ENCODE measurements at regions not wholly inside any gene's neighbourhood (a gene's known extent, or its start where the extent isn't known, plus 50 kb on each side); places are given as distances from the start of the nearest gene placed in this dataset.

DNA sequence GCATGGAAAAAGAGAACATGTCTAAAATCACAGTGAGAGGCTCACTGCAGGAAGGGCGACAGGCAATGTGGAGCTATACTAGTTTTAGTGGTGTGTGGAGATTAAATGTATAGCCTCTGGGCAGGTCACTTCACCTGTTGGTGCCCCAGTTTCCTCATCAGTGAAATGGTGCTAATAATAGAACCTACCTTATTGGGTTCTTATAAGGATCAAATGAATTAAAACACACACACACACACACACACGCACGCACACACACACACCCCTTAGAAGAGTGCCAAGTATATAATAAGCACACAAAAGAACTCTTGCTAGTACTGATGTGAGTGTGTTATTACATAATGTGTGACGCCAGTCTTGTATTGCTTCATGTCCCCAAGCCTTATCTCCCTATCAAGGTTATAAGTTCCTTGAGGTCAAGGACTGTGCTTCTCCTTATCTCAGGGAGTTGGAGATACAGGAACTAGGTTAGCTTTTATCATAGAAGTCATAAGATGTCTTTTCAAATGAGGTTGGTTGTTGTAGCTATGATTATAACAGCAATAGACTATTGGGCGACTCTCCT lies 98.0 kb upstream of the CXCR4 start:
- Mint-ChIP-seq H3K4me1 (peaks cover 81% of the 10 kb centered on the region), H3K9me3 (no peaks in the 10 kb centered on the region), H3K4me3 (no peak overlapping the region), H3K36me3 (peaks cover 4 to 6% of the 10 kb centered on the region in 2 donors), H3K27me3 (ENCODE audit: low read depth in 3 of 3) (peaks cover 0 to 1% (median 0%) of the 10 kb centered on the region in 3 donors), H3K27ac (peak overlapping the region; percentile 72 to 96 (median 91))
- no peak overlapping the region for H2AFZ ChIP-seq (ENCODE audit: insufficient read depth, low read depth, low read length, poor library complexity, severe bottlenecking)
- intact Hi-C loops (cut with micrococcal nuclease), result loop anchor here (2.0 to 10.0 kb wide), 3 partner anchors 23 to 211 kb away; no protein-coding TSS in a partner anchor
- H3K9ac ChIP-seq (ENCODE audit: insufficient read depth, low read length, poor library complexity, severe bottlenecking), result no peak overlapping the region
- H3K4me1 ChIP-seq (ENCODE audit: control insufficient read depth in 1 of 2, insufficient read depth in 2 of 2, low read length in 2 of 2), result peaks cover 52 to 69% of the 10 kb centered on the region in 2 donors
- peak overlapping the region in 1 of 2 donors; percentile 96 for H3K27ac ChIP-seq (ENCODE audit: low read depth in 1 of 2, low read length in 2 of 2)
- DNase-seq, result peak; percentile 38 to 70 (median 66)
- no peaks in the 10 kb centered on the region for H3K27me3 ChIP-seq (ENCODE audit: control insufficient read depth in 2 of 2, insufficient read depth in 2 of 2, low read length in 2 of 2)
- no peak overlapping the region for H3K4me3 ChIP-seq (replicated peaks in 1 of 3; ENCODE audit: low read depth in 2 of 3, low read length in 3 of 3)
- no peaks in the 10 kb centered on the region for H4K20me1 ChIP-seq (ENCODE audit: insufficient read depth, low read length)
- TF ChIP-seq, protein P1, sequence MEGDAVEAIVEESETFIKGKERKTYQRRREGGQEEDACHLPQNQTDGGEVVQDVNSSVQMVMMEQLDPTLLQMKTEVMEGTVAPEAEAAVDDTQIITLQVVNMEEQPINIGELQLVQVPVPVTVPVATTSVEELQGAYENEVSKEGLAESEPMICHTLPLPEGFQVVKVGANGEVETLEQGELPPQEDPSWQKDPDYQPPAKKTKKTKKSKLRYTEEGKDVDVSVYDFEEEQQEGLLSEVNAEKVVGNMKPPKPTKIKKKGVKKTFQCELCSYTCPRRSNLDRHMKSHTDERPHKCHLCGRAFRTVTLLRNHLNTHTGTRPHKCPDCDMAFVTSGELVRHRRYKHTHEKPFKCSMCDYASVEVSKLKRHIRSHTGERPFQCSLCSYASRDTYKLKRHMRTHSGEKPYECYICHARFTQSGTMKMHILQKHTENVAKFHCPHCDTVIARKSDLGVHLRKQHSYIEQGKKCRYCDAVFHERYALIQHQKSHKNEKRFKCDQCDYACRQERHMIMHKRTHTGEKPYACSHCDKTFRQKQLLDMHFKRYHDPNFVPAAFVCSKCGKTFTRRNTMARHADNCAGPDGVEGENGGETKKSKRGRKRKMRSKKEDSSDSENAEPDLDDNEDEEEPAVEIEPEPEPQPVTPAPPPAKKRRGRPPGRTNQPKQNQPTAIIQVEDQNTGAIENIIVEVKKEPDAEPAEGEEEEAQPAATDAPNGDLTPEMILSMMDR (IDR thresholded peaks at IDR 0.05), result no peak
- no peaks in the 10 kb centered on the region for H3K9me3 ChIP-seq (replicated peaks in 1 of 2; ENCODE audit: control insufficient read depth in 1 of 2, insufficient read depth in 1 of 2, low read length in 2 of 2)
- WGBS (ENCODE audit: insufficient coverage), result no CpG with 5 or more reads among the region's 5 CpGs
- H3K4me2 ChIP-seq (replicated peaks; ENCODE audit: extremely low read depth, low read length, poor library complexity, severe bottlenecking), result no peak overlapping the region
- H3K79me2 ChIP-seq (ENCODE audit: insufficient read depth, low read length), result no peaks in the 10 kb centered on the region
- no peaks in the 10 kb centered on the region for H3K36me3 ChIP-seq (replicated peaks in 1 of 2; ENCODE audit: control insufficient read depth in 1 of 2, insufficient read depth in 2 of 2, low read length in 2 of 2)

DNA sequence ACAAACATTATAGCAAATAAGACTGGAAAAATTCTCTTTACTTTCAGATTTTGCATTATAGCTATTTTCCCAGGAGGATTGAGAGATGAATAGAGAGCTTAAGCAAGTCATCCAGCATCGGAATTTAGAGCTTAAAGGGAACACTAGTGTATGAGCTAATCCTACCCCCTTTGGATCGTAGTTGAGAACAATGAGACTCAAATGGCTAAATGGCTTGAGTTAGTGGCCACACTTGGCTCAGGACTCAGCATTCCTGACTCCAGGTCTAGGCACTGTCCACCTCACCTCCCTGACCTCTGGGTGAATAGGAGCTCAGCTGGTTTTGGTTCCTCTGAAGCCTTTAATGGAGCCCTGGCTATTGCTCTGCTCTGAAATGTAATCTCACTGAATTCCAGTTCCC lies 97.5 kb upstream of the CXCR4 start:
- intact Hi-C loops (cut with micrococcal nuclease), result loop anchor here (2.0 to 10.0 kb wide), 3 partner anchors 23 to 211 kb away; no protein-coding TSS in a partner anchor
- Histone ChIP-seq H3K36me3 (replicated peaks in 1 of 2; ENCODE audit: control insufficient read depth in 1 of 2, insufficient read depth in 2 of 2, low read length in 2 of 2) (no peaks in the 10 kb centered on the region), H3K79me2 (ENCODE audit: insufficient read depth, low read length) (no peaks in the 10 kb centered on the region), H3K27me3 (ENCODE audit: control insufficient read depth in 2 of 2, insufficient read depth in 2 of 2, low read length in 2 of 2) (no peaks in the 10 kb centered on the region), H3K4me3 (replicated peaks in 1 of 3; ENCODE audit: low read depth in 2 of 3, low read length in 3 of 3) (no peak overlapping the region), H4K20me1 (ENCODE audit: insufficient read depth, low read length) (no peaks in the 10 kb centered on the region), H3K4me2 (replicated peaks; ENCODE audit: extremely low read depth, low read length, poor library complexity, severe bottlenecking) (no peak overlapping the region), H3K27ac (ENCODE audit: low read depth in 1 of 2, low read length in 2 of 2) (peak overlapping the region in 1 of 2 donors; percentile 96), H3K4me1 (ENCODE audit: control insufficient read depth in 1 of 2, insufficient read depth in 2 of 2, low read length in 2 of 2) (peaks cover 52 to 69% of the 10 kb centered on the region in 2 donors), H3K9ac (ENCODE audit: insufficient read depth, low read length, poor library complexity, severe bottlenecking) (no peak overlapping the region), H3K9me3 (replicated peaks in 1 of 2; ENCODE audit: control insufficient read depth in 1 of 2, insufficient read depth in 1 of 2, low read length in 2 of 2) (no peaks in the 10 kb centered on the region), H2AFZ (ENCODE audit: insufficient read depth, low read depth, low read length, poor library complexity, severe bottlenecking) (no peak overlapping the region)
- WGBS (ENCODE audit: insufficient coverage), result 100% methylated on average over 1 of the region's 2 CpGs
- Mint-ChIP-seq H3K36me3 (peaks cover 4 to 6% of the 10 kb centered on the region in 2 donors), H3K9me3 (no peaks in the 10 kb centered on the region), H3K27ac (peak overlapping the region in 6 of 7 donors; percentile 73 to 98 (median 94)), H3K4me1 (peaks cover 81% of the 10 kb centered on the region), H3K27me3 (ENCODE audit: low read depth in 3 of 3) (peaks cover 0 to 1% (median 0%) of the 10 kb centered on the region in 3 donors), H3K4me3 (no peak overlapping the region)
- TF ChIP-seq, protein P1 (IDR thresholded peaks at IDR 0.05), result no peak
- DNase-seq, result no peak
